Stimulated activated CD4-positive, alpha-beta T cell treated with anti-CD3 and anti-CD28 coated beads, Interleukin-1b, Interleukin-23, amount 100 ng/mL, for 4 hours (primary cell): ENCODE measurements at regions not wholly inside any gene's neighbourhood (a gene's known extent, or its start where the extent isn't known, plus 50 kb on each side); places are given as distances from the start of the nearest gene placed in this dataset.

Experiments
- DNase-seq, 2 donors: peaks; one replicate each; pipeline ENCODE4 v3.0.0-alpha.2; 2020; ENCODE audit warnings: low read depth in 2 of 2

DNA sequence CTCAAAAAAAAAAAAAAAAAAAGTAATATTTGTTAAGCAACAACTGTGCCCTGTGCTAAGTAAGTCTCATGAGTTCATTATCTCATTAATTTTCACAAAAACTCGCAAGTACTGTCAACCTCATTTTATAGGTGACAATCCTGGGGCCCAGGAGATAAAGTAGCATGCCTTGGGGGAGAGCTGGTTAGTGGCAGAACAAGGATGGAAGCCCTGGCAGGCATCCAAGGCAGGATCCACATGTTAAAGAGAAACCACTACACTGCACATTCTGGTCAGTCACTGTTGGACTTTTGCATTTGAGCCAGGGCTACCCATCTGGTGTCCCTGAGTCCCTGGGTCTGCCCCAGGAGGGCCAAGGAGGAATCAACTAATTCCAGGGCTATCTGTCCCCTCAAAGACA lies 54.6 kb downstream of the ZFP36L2 start:
- no peak for DNase-seq

DNA sequence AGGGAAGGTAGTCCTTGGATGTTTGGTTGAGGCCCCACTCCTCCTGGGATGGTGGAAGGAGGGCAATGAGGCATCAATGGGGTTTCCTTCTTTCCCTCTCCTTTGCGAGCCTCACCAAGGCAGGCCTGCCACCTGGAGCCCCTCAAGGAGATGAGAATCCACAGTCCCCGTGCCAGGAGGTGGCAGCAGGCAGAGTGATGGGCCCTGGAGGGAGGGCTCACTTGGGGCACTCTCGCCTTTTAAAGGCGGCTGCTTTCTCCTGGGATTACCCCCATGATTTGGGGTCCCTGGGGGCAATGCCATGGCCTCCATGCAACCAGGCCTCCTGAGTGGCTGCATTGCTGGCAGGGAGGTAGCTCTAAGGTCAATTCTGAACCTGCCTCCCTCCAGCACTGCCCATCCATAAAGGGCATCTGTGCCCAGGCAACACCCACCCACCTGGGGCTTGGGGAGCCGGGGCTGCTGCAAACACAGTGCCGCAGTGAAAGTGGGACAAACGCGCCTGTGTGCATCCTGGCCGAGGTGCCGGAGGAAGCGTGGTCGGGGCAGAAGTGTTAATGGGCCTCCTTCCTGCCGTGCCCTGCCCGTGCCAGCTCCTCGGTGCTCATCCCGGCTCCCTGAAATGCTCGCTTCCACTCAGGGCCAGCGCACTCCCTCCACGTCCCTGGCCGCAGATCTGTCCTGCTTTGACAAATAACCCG lies 55.9 kb downstream of the ZFP36L2 start:
- no peak for DNase-seq

DNA sequence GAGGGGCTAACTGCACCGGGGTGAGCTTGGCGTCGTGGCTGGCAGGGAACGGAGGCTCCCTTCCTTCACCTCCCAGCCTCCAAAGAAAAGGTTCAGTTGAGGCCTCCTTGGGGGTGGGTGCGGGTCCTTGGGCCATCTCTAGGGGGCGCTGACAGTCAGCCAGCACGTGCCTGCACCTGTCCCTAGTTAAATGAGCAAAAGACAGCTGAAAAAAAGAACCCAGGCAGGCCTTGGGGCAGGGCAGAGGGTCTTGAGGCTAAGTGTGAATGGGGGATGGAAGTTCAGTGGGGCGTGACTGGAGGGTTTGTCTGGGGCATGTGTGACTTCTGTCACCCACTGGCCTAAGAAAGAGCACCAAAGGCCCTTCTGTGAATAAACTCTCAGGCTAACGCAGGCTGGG lies 56.4 kb downstream of the ZFP36L2 start:
- peak; percentile 51 to 54 for DNase-seq

DNA sequence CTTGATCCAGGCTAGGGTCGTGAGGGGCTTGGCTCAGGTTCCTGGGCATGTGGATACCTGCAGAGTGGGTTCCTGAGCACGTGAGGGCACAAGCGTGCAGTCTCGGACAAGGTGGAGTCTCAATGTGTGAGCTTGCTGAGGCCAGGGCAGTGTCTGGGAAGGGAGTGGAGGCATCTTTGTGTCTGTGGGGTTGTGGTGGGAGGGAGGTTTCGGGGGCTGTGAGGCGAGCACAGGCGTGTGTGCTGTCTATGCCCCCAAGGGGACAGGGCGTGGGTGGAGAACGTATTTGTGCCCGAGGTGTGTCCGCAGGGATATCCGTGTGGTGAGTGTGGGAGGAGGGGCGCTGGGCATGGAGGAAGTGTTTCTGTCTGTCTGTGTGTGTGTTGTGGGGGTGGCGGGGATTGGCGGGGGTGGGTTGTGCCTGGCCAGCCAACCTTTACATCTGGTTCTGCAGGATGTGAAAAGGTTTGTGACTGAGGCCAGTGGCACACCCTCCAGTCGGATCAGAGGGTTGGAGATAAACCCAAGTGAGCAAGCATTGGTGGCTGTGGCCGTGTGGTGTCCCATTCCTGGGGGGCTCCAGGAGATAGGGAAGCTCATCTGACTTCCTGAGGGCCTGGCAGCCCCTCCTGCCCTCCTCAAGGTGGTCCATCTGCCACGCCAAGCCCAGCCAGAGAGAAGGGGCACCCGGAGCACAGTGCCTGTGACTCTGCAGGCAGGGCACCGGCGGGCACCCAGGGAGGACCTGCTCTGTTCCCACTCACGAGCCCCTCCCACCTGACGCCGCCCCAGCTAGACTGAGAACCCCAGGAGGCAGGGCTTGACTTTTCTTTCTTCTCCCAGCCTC lies 57.1 kb downstream of the ZFP36L2 start:
- DNase-seq: no peak

DNA sequence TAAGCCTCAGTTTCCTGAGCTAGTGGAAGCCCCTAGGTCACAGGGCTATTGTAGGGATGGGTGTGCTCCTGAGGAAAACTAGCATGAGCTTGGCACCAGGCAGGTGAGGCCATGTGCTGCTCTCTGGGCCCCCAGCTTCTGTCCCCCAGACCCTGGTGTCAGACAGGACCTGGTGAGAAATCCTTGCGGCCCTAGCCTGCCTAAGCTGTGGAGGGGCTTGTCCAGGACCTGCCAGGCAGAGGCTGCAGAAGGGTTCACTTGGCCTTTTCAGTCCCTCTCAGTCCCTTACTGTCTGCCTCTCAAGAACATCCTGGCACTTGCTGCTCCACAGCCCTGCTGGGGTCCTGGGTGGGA lies 58.4 kb downstream of the ZFP36L2 start:
- DNase-seq: no peak

DNA sequence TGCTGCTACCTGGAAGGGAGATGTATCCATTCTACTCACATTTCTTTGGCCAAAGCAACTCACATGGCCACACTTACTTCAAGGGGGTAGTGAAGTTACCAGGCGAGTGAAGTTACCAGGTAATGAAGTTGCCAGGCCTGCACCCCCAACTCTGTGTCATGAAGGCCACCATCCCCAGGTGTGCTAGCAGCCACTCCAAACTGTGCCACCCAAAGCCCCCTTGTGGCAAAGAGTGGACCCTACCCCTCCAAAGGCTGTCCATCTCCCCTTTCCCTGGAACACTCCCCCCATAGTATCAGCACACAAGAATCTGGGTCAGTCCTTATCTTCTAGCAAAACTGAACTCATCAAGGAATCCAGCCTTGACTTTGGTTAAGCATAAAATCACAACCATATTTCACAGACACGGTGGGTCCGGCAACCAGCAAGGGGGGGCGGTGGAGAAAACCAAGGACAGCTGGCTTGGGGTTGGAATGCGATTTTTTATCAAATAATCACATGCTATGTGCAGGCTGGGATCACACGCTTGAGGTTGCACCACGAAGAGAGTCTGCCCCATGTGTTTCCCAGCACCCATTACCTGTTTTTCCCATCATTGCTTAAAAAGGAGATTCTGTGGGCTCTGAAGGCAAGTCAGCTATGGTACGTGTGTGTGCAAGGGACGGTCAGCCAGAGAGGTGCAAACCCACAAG lies 60.9 kb downstream of the ZFP36L2 start:
- DNase-seq: no peak

DNA sequence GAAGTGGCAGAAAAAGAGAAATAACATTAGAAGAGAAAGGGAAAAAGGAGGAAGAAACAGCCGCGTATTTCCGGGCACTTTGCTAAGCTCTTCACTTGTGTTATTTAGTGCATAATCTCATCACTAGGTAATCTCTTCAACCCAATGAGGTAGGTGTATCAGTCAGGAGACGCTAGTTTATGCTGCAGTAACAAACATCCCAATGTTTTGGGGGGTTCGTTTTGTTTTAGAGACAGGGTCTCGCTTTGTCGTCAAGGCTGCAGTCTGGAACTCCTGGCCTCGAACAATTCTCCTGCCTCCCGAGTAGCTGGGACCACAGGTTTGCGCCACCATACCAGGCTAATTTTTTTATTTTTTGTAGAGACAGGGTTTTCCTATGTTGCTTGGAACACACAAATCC lies 61.7 kb downstream of the ZFP36L2 start:
- DNase-seq: no peak

DNA sequence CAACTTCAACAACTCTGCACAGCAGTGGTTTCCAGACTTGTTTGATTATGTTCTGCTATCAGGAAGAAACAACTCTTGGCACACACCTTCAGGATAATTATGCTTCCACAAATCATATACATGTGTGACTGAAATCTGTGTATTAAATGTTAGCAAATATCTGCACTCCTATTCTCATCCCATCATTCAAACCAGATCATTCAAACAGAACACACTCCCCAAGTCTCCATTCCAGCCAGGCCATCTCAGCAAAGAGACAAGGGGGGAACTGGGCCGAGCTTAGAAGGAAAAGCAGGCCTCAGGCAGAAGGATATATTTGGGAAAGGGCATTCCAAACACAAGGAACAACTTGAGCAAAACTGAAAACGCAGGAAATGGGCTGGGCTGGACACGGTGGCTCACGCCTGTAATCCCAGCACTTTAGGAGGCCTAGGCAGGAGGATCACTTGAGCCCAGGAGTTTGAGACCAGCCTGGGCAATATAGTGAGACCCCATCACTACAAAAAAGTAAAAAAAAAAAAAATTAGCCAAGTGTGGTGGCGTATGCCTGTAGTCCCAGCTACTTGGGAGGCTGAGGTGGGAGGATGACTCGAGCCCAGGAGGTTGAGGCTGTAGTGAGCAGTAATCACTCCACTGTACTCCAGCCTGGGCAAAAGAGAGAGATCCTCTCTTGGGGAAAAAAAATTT lies 62.7 kb downstream of the ZFP36L2 start:
- no peak for DNase-seq

DNA sequence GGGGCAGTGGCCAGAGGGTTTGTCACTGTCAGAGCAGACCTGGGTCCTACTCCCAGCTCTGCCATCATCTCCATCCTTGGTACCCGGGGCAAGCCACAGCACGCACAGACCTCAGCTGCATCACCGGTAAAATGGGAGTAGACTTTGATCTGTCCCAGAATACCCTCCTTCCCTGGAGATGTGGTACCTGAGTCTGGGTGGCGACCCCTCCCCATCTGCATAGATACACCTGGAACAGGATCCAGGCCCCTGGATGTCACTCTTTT lies 64.0 kb downstream of the ZFP36L2 start:
- no peak for DNase-seq

DNA sequence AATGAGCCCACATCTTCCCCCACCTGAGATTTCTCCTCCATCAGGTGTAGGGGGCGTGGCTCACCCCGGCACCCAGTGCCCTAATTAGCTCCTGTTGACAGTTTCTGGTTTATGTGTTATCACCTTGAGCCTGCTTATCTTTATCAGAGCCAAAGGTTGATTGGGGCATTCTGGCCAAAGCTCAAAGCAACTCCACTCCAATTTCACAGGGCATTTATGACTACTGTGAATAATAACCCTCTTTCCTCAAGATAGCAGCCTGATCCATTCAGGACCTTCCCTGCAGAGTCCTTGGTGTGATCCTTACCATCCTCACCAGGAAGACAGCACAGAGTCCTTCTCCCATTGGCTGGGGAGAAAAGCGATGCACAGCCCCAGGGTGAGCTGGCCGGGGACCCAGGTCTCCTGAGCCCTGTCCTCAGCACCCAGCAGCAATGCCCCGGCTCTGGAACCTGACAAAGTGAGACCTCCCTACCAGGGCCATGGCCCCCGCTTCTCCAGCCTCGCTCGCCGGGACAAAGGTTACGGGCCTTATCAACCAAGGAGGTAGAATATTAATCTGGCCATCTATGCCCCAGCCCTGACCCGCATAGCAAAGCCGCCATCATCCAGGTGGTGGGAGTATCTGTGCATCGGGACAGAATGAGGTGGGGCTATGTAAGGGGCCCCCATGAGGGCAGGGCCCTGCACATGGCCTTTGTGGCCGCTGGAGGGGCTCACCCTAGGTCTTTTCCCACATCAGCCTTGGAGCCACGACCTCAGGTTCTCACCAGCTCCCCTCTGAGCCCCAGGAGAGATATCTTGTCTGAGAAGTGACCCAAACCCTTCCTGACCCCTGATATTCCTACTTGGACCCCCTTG lies 64.5 kb downstream of the ZFP36L2 start:
- DNase-seq: no peak

DNA sequence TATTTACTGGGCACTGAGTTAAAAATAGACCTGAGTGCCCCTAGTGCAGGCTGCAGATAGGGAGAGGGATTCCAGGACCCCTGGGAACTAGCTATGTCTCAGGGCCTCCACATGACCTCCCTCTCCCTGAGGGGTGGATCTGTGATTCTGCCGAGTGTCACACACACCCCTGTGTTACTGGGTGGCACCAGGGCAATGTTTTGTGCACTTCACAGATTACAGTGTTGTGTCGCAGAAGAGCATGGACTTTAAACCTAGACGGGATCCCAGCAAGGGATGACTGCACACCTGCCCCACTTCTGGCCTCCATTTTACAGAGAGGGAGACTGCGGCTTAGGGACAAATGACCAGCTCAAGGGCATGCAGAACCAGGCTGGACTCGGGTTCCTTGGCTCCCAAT lies 65.6 kb downstream of the ZFP36L2 start:
- DNase-seq: no peak

DNA sequence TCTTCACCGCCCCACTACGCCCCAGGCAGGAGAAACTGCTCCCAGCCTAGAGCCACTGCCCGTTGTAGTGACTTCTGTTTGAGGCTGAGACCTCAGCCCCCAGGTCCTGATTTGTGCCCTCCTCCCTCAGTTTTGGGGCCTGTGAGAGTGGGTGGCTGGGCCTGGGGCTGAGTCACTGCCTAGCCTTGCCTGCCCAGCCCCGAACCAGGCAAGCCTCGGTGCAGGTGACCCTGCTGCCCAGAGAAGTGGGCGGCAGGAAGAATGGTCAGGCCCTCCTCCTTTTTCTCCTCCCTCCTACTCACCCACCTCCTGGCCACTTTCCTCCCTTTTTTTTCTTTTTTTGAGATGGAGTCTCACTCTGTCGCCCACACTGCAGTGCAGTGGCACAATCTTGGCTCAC lies 66.6 kb downstream of the ZFP36L2 start:
- no peak for DNase-seq

DNA sequence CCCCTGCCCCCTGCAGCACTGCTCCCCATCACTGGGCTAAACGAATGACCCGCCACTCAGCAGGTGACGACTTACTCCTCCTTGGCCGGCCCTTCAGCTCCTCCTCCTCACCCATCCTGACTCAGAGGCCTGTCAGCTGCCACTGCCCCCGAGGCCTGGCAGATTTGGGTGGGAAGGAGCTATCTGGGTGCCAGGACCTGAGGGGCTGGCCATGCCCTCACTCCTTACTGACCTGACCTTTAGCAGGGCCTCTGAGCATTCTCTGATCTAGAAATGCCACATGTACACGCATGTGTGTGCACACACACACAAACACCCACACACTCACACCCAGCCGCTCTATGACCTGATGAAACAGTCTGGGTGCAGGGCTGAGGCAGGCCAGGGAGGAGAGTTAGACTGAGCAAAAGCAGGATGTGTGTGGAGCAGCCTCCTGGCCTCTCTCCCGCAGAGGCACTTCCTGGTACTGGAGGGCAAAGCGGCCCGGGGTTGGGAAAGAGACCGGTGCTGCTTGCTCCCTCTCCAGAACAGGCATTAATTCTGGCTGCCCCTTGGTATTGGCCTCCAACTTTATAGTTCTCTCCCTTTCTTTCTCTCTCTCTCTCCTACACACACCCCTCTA lies 68.0 kb downstream of the ZFP36L2 start:
- DNase-seq: no peak

DNA sequence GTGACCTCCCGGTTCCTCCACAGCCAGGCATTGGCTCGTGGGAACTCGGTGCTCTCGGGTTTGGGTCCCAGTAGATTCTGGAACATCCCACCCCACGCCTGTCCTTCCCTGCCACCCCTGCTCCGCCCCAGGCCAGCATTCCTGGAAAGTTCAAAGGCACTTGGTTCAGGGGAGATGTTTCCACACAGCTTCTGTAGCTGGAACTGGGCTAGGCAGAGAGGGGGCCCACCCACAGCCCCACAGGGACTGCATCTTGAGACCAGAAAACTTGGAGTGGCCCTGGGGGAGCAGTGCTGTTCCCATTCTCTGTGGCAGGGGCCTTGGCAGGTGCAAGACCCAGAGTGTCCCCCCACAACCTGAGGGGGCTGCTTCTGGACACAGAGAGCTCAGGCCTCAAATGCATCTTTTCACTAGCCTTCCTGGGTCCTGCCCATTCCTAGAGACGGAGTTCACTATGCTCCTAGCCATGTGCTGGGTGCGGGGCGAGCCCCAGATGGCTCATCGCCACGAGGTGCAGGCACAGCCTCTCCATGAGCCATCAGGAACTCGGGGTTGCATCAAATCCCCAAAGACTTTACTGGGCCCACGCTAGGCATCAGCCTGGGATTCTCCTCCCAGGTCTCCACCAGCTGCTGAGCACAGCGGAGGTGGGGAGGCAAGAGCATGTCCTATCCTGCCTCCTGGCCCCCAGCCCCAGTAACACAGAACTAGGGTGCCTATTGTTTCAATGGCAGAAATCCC lies 68.7 kb downstream of the ZFP36L2 start:
- no peak for DNase-seq

DNA sequence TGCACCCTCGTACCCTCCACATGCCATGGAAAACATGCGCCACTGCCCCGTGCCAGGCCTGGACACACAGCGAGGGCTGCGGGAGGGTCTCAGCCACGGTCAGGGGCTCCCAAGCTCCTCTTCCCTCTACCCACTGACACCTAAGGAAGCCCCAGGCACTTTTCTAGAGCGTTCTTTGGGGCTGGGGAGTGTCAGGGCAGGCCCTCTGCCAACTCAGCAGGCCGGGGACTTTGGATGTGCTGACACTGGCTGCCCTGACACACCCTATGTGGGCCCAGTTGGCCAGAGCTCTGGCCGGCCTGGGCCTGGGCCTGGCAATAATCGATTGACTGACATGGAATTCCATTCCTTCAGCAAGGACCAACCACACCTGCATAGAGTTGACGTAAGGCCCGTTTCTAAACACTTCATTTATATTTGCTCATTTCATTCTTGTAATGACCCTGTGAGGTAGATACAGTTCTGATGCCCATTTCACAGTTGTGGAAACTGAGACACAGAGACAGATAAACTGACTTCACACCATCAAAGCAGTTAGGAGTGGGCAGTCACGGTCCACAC lies 70.5 kb downstream of the ZFP36L2 start:
- no peak for DNase-seq

DNA sequence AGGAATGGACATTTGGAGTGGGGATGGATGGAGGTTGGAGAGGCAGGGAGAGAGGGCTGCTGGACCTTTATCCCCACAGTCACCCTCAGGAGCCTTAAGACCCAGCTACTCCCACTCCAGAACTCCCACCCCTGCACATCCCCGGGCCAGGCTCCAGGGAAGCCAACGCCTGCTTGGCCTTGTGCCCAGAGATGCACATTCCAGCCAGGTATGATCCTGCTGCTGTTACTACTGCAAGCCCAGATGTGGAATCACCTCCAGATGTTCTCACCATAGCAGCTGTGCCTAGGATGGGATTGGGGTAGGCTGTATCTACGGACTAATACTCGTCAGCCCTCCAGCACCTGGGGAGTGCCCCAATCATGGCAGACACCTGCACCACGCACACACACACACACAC lies 71.7 kb downstream of the ZFP36L2 start:
- DNase-seq: no peak

DNA sequence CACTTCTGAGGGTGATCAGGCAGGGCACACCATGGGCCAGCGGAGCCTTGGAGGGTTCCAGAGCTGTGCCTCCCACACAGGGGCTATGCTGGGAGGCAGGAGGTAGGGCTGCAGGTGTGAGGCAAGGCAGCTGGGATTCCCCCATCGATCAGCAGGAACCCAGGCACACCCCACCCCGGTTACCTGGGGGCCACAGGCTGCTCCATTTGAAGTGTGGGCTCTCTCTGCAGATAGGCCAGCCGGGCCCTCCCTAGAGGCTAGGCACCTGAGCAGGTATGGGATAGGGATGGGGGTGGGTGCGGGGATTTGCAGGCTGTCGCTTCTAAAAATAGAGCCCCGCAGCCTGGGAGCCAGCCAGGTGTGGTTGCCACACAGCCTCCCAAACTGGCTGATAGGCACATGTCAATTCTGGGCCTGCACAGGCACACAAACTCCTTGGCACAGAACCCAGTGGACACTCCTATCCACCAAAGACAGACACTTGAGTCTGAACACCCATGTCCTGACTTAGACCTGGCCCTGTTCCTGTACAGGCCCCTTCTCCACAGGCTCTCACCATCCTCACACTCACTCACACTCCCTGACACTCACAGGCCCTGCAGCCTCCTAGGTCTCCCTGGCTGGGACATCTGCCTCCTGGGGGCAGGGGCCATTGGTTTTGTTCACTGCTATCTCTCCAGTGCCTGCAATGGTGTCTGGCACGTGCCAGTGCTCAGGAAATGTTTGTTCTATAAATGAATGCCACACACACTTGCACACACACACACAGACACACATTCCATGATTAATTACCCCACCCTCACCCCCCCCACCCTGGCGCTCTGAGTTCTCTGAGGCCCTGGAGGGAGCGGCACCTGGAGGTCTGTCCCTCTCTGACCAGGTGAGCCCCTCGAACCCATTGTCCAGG lies 73.4 kb downstream of the ZFP36L2 start:
- DNase-seq: no peak

DNA sequence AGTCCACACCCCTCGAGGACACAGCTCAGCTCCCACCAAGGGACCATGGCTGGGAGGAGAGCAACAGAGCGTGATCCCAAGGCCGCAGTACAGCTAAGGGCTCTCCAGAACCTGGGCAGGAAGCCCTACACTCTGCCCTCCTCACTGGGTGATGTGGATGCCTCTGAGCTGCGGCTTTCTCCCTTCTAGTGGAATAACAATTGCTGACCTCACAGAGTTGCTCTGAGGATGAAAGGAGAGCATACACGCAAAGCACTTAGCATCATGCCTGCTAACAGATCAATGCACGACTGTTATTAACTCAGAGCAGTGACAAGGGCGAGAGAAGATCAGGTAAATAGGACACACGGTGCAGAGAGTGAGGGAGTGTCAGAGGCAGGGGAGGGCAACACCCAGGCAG lies 74.2 kb downstream of the ZFP36L2 start:
- no peak for DNase-seq

DNA sequence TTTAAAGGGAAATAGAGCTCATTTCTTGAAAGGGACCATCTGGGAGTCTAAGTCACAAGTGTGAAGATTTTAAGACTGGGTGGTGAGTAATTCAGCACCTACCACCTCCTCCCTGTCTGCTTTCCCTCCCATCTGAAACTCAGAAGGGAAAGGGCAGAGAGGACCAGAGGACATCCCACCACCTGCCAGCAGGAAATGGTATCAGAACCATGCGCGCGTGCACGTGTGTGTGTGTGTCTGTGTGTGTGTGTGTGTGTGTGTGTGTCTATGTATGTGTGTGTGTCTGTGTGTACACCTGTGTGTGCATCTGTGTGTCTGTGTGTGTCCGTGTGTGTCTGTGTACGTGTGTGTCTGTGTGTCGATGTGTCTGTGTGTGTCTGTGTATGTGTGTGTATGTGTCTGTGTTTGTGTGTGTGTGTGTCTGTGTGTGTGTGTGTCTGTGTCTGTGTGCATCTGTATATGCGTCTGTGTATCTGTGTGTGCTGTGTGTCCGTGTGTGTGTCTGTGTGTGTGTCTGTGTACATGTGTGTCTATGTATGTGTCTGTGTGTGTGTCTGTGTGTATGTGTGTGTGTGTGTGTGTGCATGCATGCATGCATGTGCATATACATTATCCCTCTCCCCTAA lies 76.8 kb downstream of the ZFP36L2 start:
- DNase-seq: peak in 1 of 2 donors; percentile 31
